Kidney epithelial cell (primary cell): ENCODE measurements at regions not wholly inside any gene's neighbourhood (a gene's known extent, or its start where the extent isn't known, plus 50 kb on each side); places are given as distances from the start of the nearest gene placed in this dataset.
A peak's percentile ranks its signal among the peaks of the same experiment; 100 is the strongest.

Source experiments
- DNase-seq: peaks from one replicate; pipeline ENCODE4 v3.0.0-alpha.2; 2010; ENCODE audit warnings: low read depth
- H3K27me3 ChIP-seq: 2 replicates; pipeline ENCODE4 v1.6.0; 2011; ENCODE audit warnings: low read length; ENCODE audit not compliant: control insufficient read depth, insufficient read depth
- H3K36me3 ChIP-seq: 2 replicates; pipeline ENCODE4 v1.5.1; 2011; ENCODE audit warnings: low read length; ENCODE audit not compliant: control insufficient read depth, insufficient read depth
- H3K4me3 ChIP-seq: 2 replicates; pipeline ENCODE4 v1.5.1; 2011; ENCODE audit warnings: low read depth, mild to moderate bottlenecking, control low read depth, low read length
- TF ChIP-seq, protein P1 (sequence below): IDR thresholded peaks from 2 replicates; pipeline ENCODE4 v1.5.1; 2011; ENCODE audit warnings: mild to moderate bottlenecking, moderate library complexity, low read length, control low read depth, inconsistent platforms; ENCODE audit not compliant: insufficient read depth, poor library complexity, severe bottlenecking

DNA sequence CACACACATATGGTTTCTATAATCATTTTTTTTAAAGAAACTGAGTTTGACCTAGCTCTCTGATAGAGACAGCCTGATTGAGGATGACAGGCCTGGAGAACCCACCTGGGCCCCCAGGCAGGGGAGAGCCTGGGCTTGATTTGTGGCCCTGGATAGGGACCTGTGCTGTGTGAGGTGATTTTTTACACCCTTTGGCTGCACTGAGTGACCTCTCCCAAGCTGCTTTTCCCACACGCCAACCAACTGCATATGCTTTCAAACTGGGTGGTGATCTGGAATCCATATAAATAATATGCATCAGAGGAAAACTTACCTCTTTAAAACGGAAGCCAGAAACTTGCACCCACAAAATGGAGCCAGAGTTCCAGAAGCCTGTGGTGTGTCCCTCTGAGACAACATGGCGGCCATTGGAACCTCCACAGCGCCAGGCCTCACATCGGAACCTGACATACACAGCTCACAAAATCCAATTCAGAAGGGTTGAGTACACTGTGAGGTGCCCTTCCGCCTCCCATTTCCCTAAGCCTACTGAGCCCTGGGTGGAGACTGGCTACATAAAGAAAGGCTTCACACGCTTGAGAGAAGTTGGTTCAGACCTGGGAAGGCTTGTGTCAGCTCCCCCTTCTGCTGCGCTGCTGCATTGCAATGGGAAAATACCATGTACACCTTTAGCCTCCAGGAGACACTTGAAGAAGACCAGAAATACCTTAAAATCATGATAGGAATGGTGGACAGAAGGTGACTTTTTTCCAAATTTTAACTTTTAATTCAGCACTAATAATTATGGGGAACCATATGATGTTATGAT is 160.7 kb downstream of the HHIPL2 start:
- TF ChIP-seq, protein P1, sequence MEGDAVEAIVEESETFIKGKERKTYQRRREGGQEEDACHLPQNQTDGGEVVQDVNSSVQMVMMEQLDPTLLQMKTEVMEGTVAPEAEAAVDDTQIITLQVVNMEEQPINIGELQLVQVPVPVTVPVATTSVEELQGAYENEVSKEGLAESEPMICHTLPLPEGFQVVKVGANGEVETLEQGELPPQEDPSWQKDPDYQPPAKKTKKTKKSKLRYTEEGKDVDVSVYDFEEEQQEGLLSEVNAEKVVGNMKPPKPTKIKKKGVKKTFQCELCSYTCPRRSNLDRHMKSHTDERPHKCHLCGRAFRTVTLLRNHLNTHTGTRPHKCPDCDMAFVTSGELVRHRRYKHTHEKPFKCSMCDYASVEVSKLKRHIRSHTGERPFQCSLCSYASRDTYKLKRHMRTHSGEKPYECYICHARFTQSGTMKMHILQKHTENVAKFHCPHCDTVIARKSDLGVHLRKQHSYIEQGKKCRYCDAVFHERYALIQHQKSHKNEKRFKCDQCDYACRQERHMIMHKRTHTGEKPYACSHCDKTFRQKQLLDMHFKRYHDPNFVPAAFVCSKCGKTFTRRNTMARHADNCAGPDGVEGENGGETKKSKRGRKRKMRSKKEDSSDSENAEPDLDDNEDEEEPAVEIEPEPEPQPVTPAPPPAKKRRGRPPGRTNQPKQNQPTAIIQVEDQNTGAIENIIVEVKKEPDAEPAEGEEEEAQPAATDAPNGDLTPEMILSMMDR: peak; percentile 31
- no peaks in the 10 kb centered on the region for H3K27me3 ChIP-seq
- no peaks in the 10 kb centered on the region for H3K36me3 ChIP-seq
- no peak for DNase-seq
- H3K4me3 ChIP-seq: no peak overlapping the region

DNA sequence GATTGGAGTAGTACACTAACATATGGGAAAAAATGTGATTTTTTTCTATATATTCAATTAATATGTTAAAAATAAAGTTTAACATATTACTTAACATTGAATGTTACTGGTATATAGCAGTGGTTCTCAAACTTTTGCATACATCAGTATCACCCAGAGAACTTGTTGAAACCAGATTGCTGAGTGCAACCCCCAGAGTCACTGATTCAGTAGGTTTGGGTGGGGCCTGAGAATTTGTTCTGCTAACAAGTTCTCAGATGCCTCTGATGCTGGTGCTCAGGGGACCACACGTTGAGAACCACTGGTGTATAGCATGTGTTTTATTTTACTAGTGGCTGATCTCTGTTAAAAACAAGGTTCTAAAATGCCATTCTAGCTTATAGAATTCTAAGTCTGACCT is 161.9 kb downstream of the HHIPL2 start:
- Histone ChIP-seq H3K27me3 (no peaks in the 10 kb centered on the region), H3K36me3 (no peaks in the 10 kb centered on the region)
- TF ChIP-seq, protein P1: no peak

DNA sequence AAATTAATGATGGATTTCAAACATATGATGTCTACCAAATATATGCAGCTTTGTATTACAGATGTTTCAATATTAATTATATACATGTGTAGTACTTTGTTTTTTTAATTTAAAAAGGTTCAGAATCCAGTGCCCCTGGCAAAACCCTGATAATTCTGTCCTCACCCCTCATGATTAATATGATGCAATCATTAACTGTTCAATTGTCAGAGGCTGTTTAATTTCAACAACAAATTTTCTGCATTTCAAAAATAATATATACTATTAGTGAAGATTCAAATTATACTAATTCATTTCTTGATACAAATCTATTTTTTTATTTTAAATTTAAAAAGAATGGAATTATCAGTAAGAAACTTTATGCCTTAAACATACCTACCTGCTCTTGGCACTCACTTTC is 162.6 kb downstream of the HHIPL2 start:
- H3K27me3 ChIP-seq: no peaks in the 10 kb centered on the region
- no peak overlapping the region for H3K4me3 ChIP-seq
- no peaks in the 10 kb centered on the region for H3K36me3 ChIP-seq
- DNase-seq: no peak
- TF ChIP-seq, protein P1: no peak

More for the DNA sequence above, 161.9 kb downstream of the HHIPL2 start:
- no peak for DNase-seq
- no peak overlapping the region for H3K4me3 ChIP-seq

DNA sequence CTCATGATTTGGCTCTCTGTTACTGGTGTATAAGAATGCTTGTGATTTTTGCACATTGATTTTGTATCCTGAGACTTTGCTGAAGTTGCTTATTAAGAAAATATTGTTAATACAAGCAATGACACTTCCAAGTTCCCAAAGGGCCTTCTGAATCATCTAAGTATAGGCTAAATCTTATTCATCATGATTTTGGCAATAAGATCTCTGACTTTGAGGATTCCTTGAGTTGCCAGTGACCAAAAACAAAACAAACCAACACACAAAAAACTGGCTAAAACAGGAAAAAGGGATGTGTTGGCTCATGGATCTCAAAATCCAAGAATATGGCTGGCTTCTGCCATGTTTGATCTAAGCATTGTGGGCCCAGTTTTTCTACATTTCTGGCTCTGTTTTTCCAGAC is 163.4 kb downstream of the HHIPL2 start:
- DNase-seq: no peak
- TF ChIP-seq, protein P1: no peak
- H3K27me3 ChIP-seq: no peaks in the 10 kb centered on the region

DNA sequence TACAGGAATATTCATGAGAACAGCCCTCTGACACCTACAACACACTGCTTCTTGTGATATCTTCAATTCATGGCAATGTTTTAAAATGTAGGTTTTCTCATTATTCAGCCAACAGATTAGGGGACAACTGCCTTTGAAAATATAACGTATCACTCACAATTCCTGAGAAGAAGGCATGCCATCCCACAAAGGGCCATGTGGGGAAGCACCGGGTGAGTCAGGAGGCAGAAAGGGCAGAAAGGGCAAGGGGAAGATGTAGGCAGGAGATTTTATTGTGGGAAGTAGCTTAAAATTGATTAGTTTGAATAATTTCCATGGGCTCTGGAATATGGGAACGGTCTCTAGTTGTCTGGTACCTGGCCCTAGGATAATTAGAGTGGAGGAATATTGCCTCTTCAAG is 165.7 kb downstream of the HHIPL2 start:
- DNase-seq: no peak
- H3K4me3 ChIP-seq: no peak overlapping the region

More for the DNA sequence above, 163.4 kb downstream of the HHIPL2 start:
- Histone ChIP-seq H3K4me3 (no peak overlapping the region), H3K36me3 (no peaks in the 10 kb centered on the region)

More for the DNA sequence above, 165.7 kb downstream of the HHIPL2 start:
- H3K36me3 ChIP-seq: no peaks in the 10 kb centered on the region
- H3K27me3 ChIP-seq: no peaks in the 10 kb centered on the region
- TF ChIP-seq, protein P1: no peak
